Mammary epithelial cell (primary cell): ENCODE measurements at regions not wholly inside any gene's neighbourhood (a gene's known extent, or its start where the extent isn't known, plus 50 kb on each side); places are given as distances from the start of the nearest gene placed in this dataset.

Experiments
- EZH2 ChIP-seq: IDR thresholded peaks from 2 replicates; pipeline ENCODE4 v1.6.1; 2012; ENCODE audit warnings: low read length, inconsistent platforms, borderline replicate concordance
- TF ChIP-seq, protein P1 (sequence below), 2 donors: IDR thresholded peaks in 1 of 2; conservative IDR thresholded peaks in 1 of 2; 2 replicates each; pipeline ENCODE4 v1.5.1; 2011 to 2012; ENCODE audit warnings: inconsistent platforms in 2 of 2, low read length in 2 of 2, mild to moderate bottlenecking in 2 of 2, control low read depth in 1 of 2, low read depth in 1 of 2; ENCODE audit not compliant: insufficient read depth in 1 of 2; ENCODE audit errors: extremely low read depth in 1 of 2

DNA sequence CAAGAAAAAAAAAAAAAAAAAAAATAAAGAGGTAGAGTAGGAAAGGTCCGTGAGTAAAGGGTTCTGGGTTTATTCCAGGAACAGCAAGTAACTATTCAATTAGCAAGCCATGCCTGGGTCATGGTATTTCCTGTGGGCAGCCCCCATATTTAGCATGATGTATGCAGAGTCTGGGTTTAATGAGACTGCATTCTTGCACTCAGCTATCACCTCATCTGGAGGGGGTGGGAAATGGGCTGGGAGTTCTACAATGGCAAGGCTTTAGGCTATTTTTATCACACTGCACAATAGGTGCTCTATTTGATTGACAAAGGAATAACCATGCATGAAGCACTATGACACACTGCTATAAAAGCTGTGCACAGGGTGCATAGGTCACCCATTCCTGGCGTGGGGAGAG lies 104.0 kb upstream of the CCL2 start:
- TF ChIP-seq EZH2: no peak
- TF ChIP-seq, protein P1, sequence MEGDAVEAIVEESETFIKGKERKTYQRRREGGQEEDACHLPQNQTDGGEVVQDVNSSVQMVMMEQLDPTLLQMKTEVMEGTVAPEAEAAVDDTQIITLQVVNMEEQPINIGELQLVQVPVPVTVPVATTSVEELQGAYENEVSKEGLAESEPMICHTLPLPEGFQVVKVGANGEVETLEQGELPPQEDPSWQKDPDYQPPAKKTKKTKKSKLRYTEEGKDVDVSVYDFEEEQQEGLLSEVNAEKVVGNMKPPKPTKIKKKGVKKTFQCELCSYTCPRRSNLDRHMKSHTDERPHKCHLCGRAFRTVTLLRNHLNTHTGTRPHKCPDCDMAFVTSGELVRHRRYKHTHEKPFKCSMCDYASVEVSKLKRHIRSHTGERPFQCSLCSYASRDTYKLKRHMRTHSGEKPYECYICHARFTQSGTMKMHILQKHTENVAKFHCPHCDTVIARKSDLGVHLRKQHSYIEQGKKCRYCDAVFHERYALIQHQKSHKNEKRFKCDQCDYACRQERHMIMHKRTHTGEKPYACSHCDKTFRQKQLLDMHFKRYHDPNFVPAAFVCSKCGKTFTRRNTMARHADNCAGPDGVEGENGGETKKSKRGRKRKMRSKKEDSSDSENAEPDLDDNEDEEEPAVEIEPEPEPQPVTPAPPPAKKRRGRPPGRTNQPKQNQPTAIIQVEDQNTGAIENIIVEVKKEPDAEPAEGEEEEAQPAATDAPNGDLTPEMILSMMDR (conservative IDR thresholded peaks at IDR 0.05 in 1 of 2, IDR thresholded peaks at IDR 0.05 in 1 of 2; ENCODE audit: extremely low read depth in 1 of 2, insufficient read depth in 1 of 2, low read depth in 1 of 2, low read length in 2 of 2): no peak
